BE2C (cell line): ENCODE measurements at regions not wholly inside any gene's neighbourhood (a gene's known extent, or its start where the extent isn't known, plus 50 kb on each side); places are given as distances from the start of the nearest gene placed in this dataset.

Experiments used
- DNase-seq: peaks from one replicate; pipeline ENCODE4 v3.0.0-alpha.2; 2020
- H3K27me3 ChIP-seq: fragments of 250-450 bp; sonication (Bioruptor Pico); 2 replicates; pipeline ENCODE4 v1.5.1; 2020; ENCODE audit warnings: mild to moderate bottlenecking
- H3K36me3 ChIP-seq: fragments of 250-450 bp; sonication (Bioruptor Pico); 2 replicates; pipeline ENCODE4 v1.5.1; 2020; ENCODE audit warnings: mild to moderate bottlenecking
- H3K4me1 ChIP-seq: fragments of 250-450 bp; sonication (Bioruptor Pico); 2 replicates; pipeline ENCODE4 v1.5.1; 2020
- H3K4me3 ChIP-seq: 2 replicates; pipeline ENCODE4 v1.5.1; 2011; ENCODE audit warnings: low read depth, low read length
- H3K9me3 ChIP-seq: fragments of 250-450 bp; sonication (Bioruptor Pico); 2 replicates; pipeline ENCODE4 v1.5.1; 2020
- CTCF ChIP-seq: IDR thresholded peaks from 2 replicates; pipeline ENCODE4 v1.5.1; 2012; ENCODE audit warnings: mild to moderate bottlenecking, low read depth, low read length

GRCh38 chr5:74079971-74080556 is 454.1 kb downstream of the ARHGEF28 start:
- DNase-seq: no peak
- no peak for TF ChIP-seq CTCF
- Histone ChIP-seq H3K4me3 (no peak overlapping the region), H3K36me3 (no peaks in the 10 kb centered on the region), H3K9me3 (no peaks in the 10 kb centered on the region), H3K27me3 (no peaks in the 10 kb centered on the region), H3K4me1 (peaks cover 5% of the 10 kb centered on the region)

GRCh38 chr5:74075501-74076484 is 449.8 kb downstream of the ARHGEF28 start:
- Histone ChIP-seq H3K4me1 (peaks cover 8% of the 10 kb centered on the region), H3K9me3 (no peaks in the 10 kb centered on the region), H3K27me3 (no peaks in the 10 kb centered on the region), H3K36me3 (no peaks in the 10 kb centered on the region), H3K4me3 (no peak overlapping the region)
- no peak for TF ChIP-seq CTCF
- peak; percentile 37 for DNase-seq

- Histone ChIP-seq H3K9me3 (no peaks in the 10 kb centered on the region), H3K4me3 (no peak overlapping the region), H3K36me3 (no peaks in the 10 kb centered on the region), H3K27me3 (no peaks in the 10 kb centered on the region), H3K4me1 (peaks cover 8% of the 10 kb centered on the region)
- TF ChIP-seq CTCF: no peak
- DNase-seq: no peak
Observed at GRCh38 chr5:74074111-74074510, 448.1 kb downstream of the ARHGEF28 start.

GRCh38 chr5:74073257-74073656 is 447.3 kb downstream of the ARHGEF28 start:
- TF ChIP-seq CTCF: no peak
- Histone ChIP-seq H3K36me3 (no peaks in the 10 kb centered on the region), H3K4me3 (no peak overlapping the region), H3K27me3 (no peaks in the 10 kb centered on the region), H3K4me1 (peaks cover 8% of the 10 kb centered on the region), H3K9me3 (no peaks in the 10 kb centered on the region)
- DNase-seq: no peak

- no peak for DNase-seq
- peaks cover 8% of the 10 kb centered on the region for H3K4me1 ChIP-seq
- no peak for TF ChIP-seq CTCF
- no peak overlapping the region for H3K4me3 ChIP-seq
- no peaks in the 10 kb centered on the region for H3K27me3 ChIP-seq
- H3K36me3 ChIP-seq: no peaks in the 10 kb centered on the region
- no peaks in the 10 kb centered on the region for H3K9me3 ChIP-seq
Observed at GRCh38 chr5:74072646-74073045, 446.6 kb downstream of the ARHGEF28 start.

- H3K27me3 ChIP-seq: no peaks in the 10 kb centered on the region
- no peak for TF ChIP-seq CTCF
- no peaks in the 10 kb centered on the region for H3K9me3 ChIP-seq
- DNase-seq: no peak
- H3K36me3 ChIP-seq: no peaks in the 10 kb centered on the region
- no peak overlapping the region for H3K4me3 ChIP-seq
- peaks cover 6% of the 10 kb centered on the region for H3K4me1 ChIP-seq
Observed at GRCh38 chr5:74070766-74071165, 444.8 kb downstream of the ARHGEF28 start.
